H9 (cell line): ENCODE measurements at regions not wholly inside any gene's neighbourhood (a gene's known extent, or its start where the extent isn't known, plus 50 kb on each side); places are given as distances from the start of the nearest gene placed in this dataset.

Experiments used
- DNase-seq: peaks from one replicate; pipeline ENCODE4 v3.0.0-alpha.2; 2017
- H2AFZ ChIP-seq: one replicate; pipeline ENCODE4 v1.6.1; 2013; ENCODE audit warnings: mild to moderate bottlenecking, low read length, control low read depth, moderate library complexity
- H2AK5ac ChIP-seq: 2 replicates; pipeline ENCODE4 v1.6.1; 2013; ENCODE audit warnings: low read length, control low read depth, mixed read lengths; ENCODE audit not compliant: insufficient read length
- H2BK120ac ChIP-seq: one replicate; pipeline ENCODE4 v1.6.1; 2013; ENCODE audit warnings: low read depth, mild to moderate bottlenecking, low read length, control low read depth, inconsistent platforms; ENCODE audit not compliant: poor library complexity, severe bottlenecking
- H2BK12ac ChIP-seq: 2 replicates; pipeline ENCODE4 v1.6.1; 2013; ENCODE audit warnings: low read length, control low read depth, mixed read lengths, low read depth; ENCODE audit not compliant: insufficient read length
- H2BK15ac ChIP-seq: 2 replicates; pipeline ENCODE4 v1.6.1; 2013; ENCODE audit warnings: low read depth, low read length, control low read depth
- H2BK20ac ChIP-seq: one replicate; pipeline ENCODE4 v1.6.1; 2013; ENCODE audit warnings: low read depth, mild to moderate bottlenecking, low read length, control low read depth, inconsistent platforms; ENCODE audit not compliant: poor library complexity, severe bottlenecking
- H2BK5ac ChIP-seq: 2 replicates; pipeline ENCODE4 v1.6.1; 2013; ENCODE audit warnings: low read length, control low read depth, mixed read lengths; ENCODE audit not compliant: insufficient read length
- H3K14ac ChIP-seq: 2 replicates; pipeline ENCODE4 v1.6.1; 2013; ENCODE audit warnings: low read length, control low read depth; ENCODE audit not compliant: insufficient read depth
- H3K18ac ChIP-seq: 2 replicates; pipeline ENCODE4 v1.6.1; 2013; ENCODE audit warnings: low read depth, mild to moderate bottlenecking, mixed read lengths, low read length, control low read depth; ENCODE audit not compliant: insufficient read length
- H3K23ac ChIP-seq: 2 replicates; pipeline ENCODE4 v1.6.1; 2013; ENCODE audit warnings: low read length, control low read depth, mixed read lengths, low read depth; ENCODE audit not compliant: insufficient read length
- H3K23me2 ChIP-seq: 2 replicates; pipeline ENCODE4 v1.6.1; 2013; ENCODE audit warnings: low read depth, mild to moderate bottlenecking, mixed read lengths, low read length, control low read depth; ENCODE audit not compliant: insufficient read length, poor library complexity, severe bottlenecking
- H3K27ac ChIP-seq: 2 replicates; pipeline ENCODE4 v1.5.1; 2013; ENCODE audit warnings: low read length, control low read depth, mixed read lengths, low read depth; ENCODE audit not compliant: insufficient read length
- H3K27me3 ChIP-seq: 2 replicates; pipeline ENCODE4 v1.6.1; 2013; ENCODE audit warnings: low read length, control low read depth, inconsistent platforms; ENCODE audit not compliant: insufficient read depth
- H3K4ac ChIP-seq: 2 replicates; pipeline ENCODE4 v1.6.1; 2013; ENCODE audit warnings: low read depth, mild to moderate bottlenecking, control low read depth, inconsistent platforms, low read length, moderate library complexity
- H3K4me1 ChIP-seq: 2 replicates; pipeline ENCODE4 v1.6.1; 2013; ENCODE audit warnings: low read length, control low read depth, inconsistent platforms; ENCODE audit not compliant: insufficient read depth
- H3K4me2 ChIP-seq: 2 replicates; pipeline ENCODE4 v1.6.1; 2013; ENCODE audit warnings: low read length, control low read depth, mixed read lengths; ENCODE audit not compliant: insufficient read length, insufficient read depth
- H3K56ac ChIP-seq: 2 replicates; pipeline ENCODE4 v1.6.1; 2013; ENCODE audit warnings: low read depth, mild to moderate bottlenecking, mixed read lengths, low read length, control low read depth; ENCODE audit not compliant: insufficient read length
- H3K79me1 ChIP-seq: 2 replicates; pipeline ENCODE4 v1.6.1; 2013; ENCODE audit warnings: low read depth, mild to moderate bottlenecking, moderate library complexity, low read length, control low read depth, inconsistent platforms; ENCODE audit not compliant: insufficient read depth, poor library complexity, severe bottlenecking
- H3K79me2 ChIP-seq: 2 replicates; pipeline ENCODE4 v1.6.1; 2013; ENCODE audit warnings: low read length, control low read depth, inconsistent platforms; ENCODE audit not compliant: insufficient read depth
- H3K9ac ChIP-seq: 2 replicates; pipeline ENCODE4 v1.6.1; 2013; ENCODE audit warnings: low read length, control low read depth, mixed read lengths; ENCODE audit not compliant: insufficient read length; ENCODE audit errors: extremely low read depth
- H3K9me3 ChIP-seq: one replicate; pipeline ENCODE4 v1.6.1; 2013; ENCODE audit warnings: low read depth, low read length, inconsistent platforms; ENCODE audit not compliant: control insufficient read depth
- H3T11ph ChIP-seq: one replicate; pipeline ENCODE4 v1.6.1; 2013; ENCODE audit warnings: mild to moderate bottlenecking, low read length, control low read depth, inconsistent platforms
- H4K20me1 ChIP-seq: one replicate; pipeline ENCODE4 v1.6.1; 2013; ENCODE audit not compliant: control insufficient read depth, insufficient read length, insufficient read depth
- H4K5ac ChIP-seq: 2 replicates; pipeline ENCODE4 v1.6.1; 2013; ENCODE audit warnings: low read depth, mild to moderate bottlenecking, mixed read lengths, low read length, control low read depth; ENCODE audit not compliant: insufficient read length
- H4K8ac ChIP-seq: replicated peaks from 2 replicates; pipeline ENCODE4 v1.6.1; 2013; ENCODE audit warnings: low read length, control low read depth, mixed read lengths, low read depth; ENCODE audit not compliant: insufficient read length
- H4K91ac ChIP-seq: 2 replicates; pipeline ENCODE4 v1.6.1; 2013; ENCODE audit warnings: low read depth, mild to moderate bottlenecking, moderate library complexity, mixed read lengths, low read length, control low read depth; ENCODE audit not compliant: insufficient read length
- H3K27ac Mint-ChIP-seq, 3 experiments: 2 replicates in 2 of 3; 3 replicates in 1 of 3; pipeline ENCODE4 v1.8.0; 2020 to 2021; ENCODE audit warnings: mixed read lengths in 3 of 3, mild to moderate bottlenecking in 1 of 3, moderate library complexity in 1 of 3
- H3K27me3 Mint-ChIP-seq: 2 replicates; pipeline ENCODE4 v1.8.0; 2021; ENCODE audit warnings: low read depth, mild to moderate bottlenecking, moderate library complexity, mixed read lengths
- H3K36me3 Mint-ChIP-seq, 3 experiments: 2 replicates in 2 of 3; 3 replicates in 1 of 3; pipeline ENCODE4 v1.8.0; 2020 to 2021; ENCODE audit warnings: low read depth in 3 of 3, mixed read lengths in 3 of 3; ENCODE audit not compliant: insufficient read depth in 1 of 3
- H3K4me1 Mint-ChIP-seq, 2 experiments: 2 replicates each; pipeline ENCODE4 v1.8.0; 2020; ENCODE audit warnings: mixed read lengths in 2 of 2
- H3K4me3 Mint-ChIP-seq, 2 experiments: 2 replicates in 1 of 2; 3 replicates in 1 of 2; pipeline ENCODE4 v1.8.0; 2020 to 2021; ENCODE audit warnings: mild to moderate bottlenecking in 2 of 2, mixed read lengths in 2 of 2, moderate library complexity in 1 of 2
- H3K9me3 Mint-ChIP-seq, 2 experiments: 2 replicates in 1 of 2; 3 replicates in 1 of 2; pipeline ENCODE4 v1.8.0; 2020; ENCODE audit warnings: mild to moderate bottlenecking in 2 of 2, mixed read lengths in 2 of 2, moderate library complexity in 1 of 2
- WGBS: extraction: QIAGEN DNeasy Blood & Tissue Kit; methylation state at CpG from one replicate; pipeline ENCODE4 v1.1.7; 2013; ENCODE audit warnings: missing lambda C conversion rate, low lambda C conversion rate, mixed read lengths; ENCODE audit not compliant: insufficient read length; ENCODE audit errors: extremely low coverage; 5-methylcytosine and 5-hydroxymethylcytosine counted together
- TF ChIP-seq, protein P1 (sequence below): fragments of 200-600 bp; sonication (generic); conservative IDR thresholded peaks from 3 replicates; pipeline ENCODE4 v1.8.0; 2021; ENCODE audit warnings: antibody characterized with exemption, mild to moderate bottlenecking

- no CpG with 5 or more reads among the region's 2 CpGs for WGBS
Measured at GRCh38 chr1:173267453-173267945, 60.4 kb upstream of the TNFSF4 start.

More at GRCh38 chr1:173267453-173267945, 60.4 kb upstream of the TNFSF4 start:
- peak overlapping the region in 1 of 3 experiments; percentile 65; a peak in 3 of 7 replicates for H3K27ac Mint-ChIP-seq
- H2AK5ac ChIP-seq: no peak overlapping the region
- no peak overlapping the region for H2BK15ac ChIP-seq
- H2BK12ac ChIP-seq: no peak overlapping the region
- no peak overlapping the region for H3K18ac ChIP-seq
- H2BK120ac ChIP-seq: no peak overlapping the region
- H2BK20ac ChIP-seq: no peak overlapping the region
- H3K23ac ChIP-seq: no peak overlapping the region
- H3K23me2 ChIP-seq: no peaks in the 10 kb centered on the region
- H3K4ac ChIP-seq: no peak overlapping the region
- H4K20me1 ChIP-seq: no peaks in the 10 kb centered on the region
- no peak overlapping the region for H2AFZ ChIP-seq
- H3K27ac ChIP-seq: no peak overlapping the region
- no peak overlapping the region for H4K91ac ChIP-seq
- H3K9me3 Mint-ChIP-seq: no peaks in the 10 kb centered on the region
- H3K36me3 Mint-ChIP-seq: no peaks in the 10 kb centered on the region
- H3T11ph ChIP-seq: no peak overlapping the region
- no peaks in the 10 kb centered on the region for H3K27me3 ChIP-seq
- 0 out of 4 replicates have a peak, but pooled peaks cover 0 to 3% of the 10 kb centered on the region in 2 experiments for H3K4me1 Mint-ChIP-seq
- H3K56ac ChIP-seq: no peak overlapping the region
- no peaks in the 10 kb centered on the region for H3K79me1 ChIP-seq
- H3K4me1 ChIP-seq: peaks cover 3% of the 10 kb centered on the region; the same call in 1 of the 2 replicates
- H4K5ac ChIP-seq: no peak overlapping the region
- H3K27me3 Mint-ChIP-seq: no peaks in the 10 kb centered on the region
- DNase-seq: no peak
- no peak overlapping the region for H2BK5ac ChIP-seq
- H3K14ac ChIP-seq: no peak overlapping the region
- H4K8ac ChIP-seq: no peak overlapping the region
- no peak overlapping the region for H3K9ac ChIP-seq
- H3K9me3 ChIP-seq: no peaks in the 10 kb centered on the region
- TF ChIP-seq, protein P1, sequence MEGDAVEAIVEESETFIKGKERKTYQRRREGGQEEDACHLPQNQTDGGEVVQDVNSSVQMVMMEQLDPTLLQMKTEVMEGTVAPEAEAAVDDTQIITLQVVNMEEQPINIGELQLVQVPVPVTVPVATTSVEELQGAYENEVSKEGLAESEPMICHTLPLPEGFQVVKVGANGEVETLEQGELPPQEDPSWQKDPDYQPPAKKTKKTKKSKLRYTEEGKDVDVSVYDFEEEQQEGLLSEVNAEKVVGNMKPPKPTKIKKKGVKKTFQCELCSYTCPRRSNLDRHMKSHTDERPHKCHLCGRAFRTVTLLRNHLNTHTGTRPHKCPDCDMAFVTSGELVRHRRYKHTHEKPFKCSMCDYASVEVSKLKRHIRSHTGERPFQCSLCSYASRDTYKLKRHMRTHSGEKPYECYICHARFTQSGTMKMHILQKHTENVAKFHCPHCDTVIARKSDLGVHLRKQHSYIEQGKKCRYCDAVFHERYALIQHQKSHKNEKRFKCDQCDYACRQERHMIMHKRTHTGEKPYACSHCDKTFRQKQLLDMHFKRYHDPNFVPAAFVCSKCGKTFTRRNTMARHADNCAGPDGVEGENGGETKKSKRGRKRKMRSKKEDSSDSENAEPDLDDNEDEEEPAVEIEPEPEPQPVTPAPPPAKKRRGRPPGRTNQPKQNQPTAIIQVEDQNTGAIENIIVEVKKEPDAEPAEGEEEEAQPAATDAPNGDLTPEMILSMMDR: no peak
- no peak overlapping the region for H3K4me2 ChIP-seq
- no peak overlapping the region for H3K4me3 Mint-ChIP-seq
- H3K79me2 ChIP-seq: no peaks in the 10 kb centered on the region
